Astrocyte (in vitro differentiated cells and primary cell): ENCODE measurements at regions not wholly inside any gene's neighbourhood (a gene's known extent, or its start where the extent isn't known, plus 50 kb on each side); places are given as distances from the start of the nearest gene placed in this dataset.
"Not testable (repeated sequence)": the region's sequence is repeated elsewhere in the genome, so short reads cannot be mapped to it uniquely, and the experiment has no call there.

Source experiments
- DNase-seq: peaks from one replicate; pipeline ENCODE4 v3.0.0-alpha.2; 2010; ENCODE audit warnings: low read depth
- FAIRE-seq: peaks from 2 replicates; lab custom pipeline; 2011; peaks lifted over from hg19 to GRCh38; lab: Jason Lieb, UNC
- H2AFZ ChIP-seq: 2 replicates; pipeline ENCODE4 v1.6.0; 2012; ENCODE audit warnings: low read depth, low read length, inconsistent platforms
- H3K27ac ChIP-seq: 2 replicates; pipeline ENCODE4 v1.5.1; 2011; ENCODE audit warnings: low read depth, low read length, inconsistent platforms
- H3K27me3 ChIP-seq: 2 replicates; pipeline ENCODE4 v1.6.0; 2011; ENCODE audit warnings: low read length, inconsistent platforms; ENCODE audit not compliant: insufficient read depth
- H3K36me3 ChIP-seq: 2 replicates; pipeline ENCODE4 v1.5.1; 2011; ENCODE audit warnings: low read length, inconsistent platforms; ENCODE audit not compliant: insufficient read depth
- H3K4me1 ChIP-seq: 2 replicates; pipeline ENCODE4 v1.5.1; 2011; ENCODE audit warnings: low read length, inconsistent platforms; ENCODE audit not compliant: insufficient read depth
- H3K4me2 ChIP-seq: 2 replicates; pipeline ENCODE4 v1.6.0; 2012; ENCODE audit warnings: low read length, inconsistent platforms
- H3K4me3 ChIP-seq: 2 replicates; pipeline ENCODE4 v1.5.1; 2011; ENCODE audit warnings: low read depth, mild to moderate bottlenecking, low read length, inconsistent platforms; ENCODE audit not compliant: insufficient read depth
- H3K79me2 ChIP-seq: 2 replicates; pipeline ENCODE4 v1.6.0; 2012; ENCODE audit warnings: mild to moderate bottlenecking, low read length, inconsistent platforms; ENCODE audit not compliant: insufficient read depth
- H3K9ac ChIP-seq: 2 replicates; pipeline ENCODE4 v1.6.0; 2012; ENCODE audit warnings: mild to moderate bottlenecking, low read length, inconsistent platforms
- H3K9me3 ChIP-seq: 2 replicates; pipeline ENCODE4 v1.5.1; 2012; ENCODE audit warnings: low read depth, mild to moderate bottlenecking, low read length, inconsistent platforms; ENCODE audit not compliant: insufficient read depth
- H4K20me1 ChIP-seq: 2 replicates; pipeline ENCODE4 v1.6.0; 2012; ENCODE audit warnings: low read length, inconsistent platforms; ENCODE audit not compliant: insufficient read depth
- H3K27ac Mint-ChIP-seq: one replicate; pipeline ENCODE4 v1.8.0; 2021; ENCODE audit warnings: mild to moderate bottlenecking, mixed read lengths; ENCODE audit not compliant: unreplicated experiment
- H3K27me3 Mint-ChIP-seq: one replicate; pipeline ENCODE4 v1.8.0; 2021; ENCODE audit warnings: low read depth, mixed read lengths; ENCODE audit not compliant: unreplicated experiment
- H3K36me3 Mint-ChIP-seq: one replicate; pipeline ENCODE4 v1.8.0; 2021; ENCODE audit warnings: low read depth, mixed read lengths; ENCODE audit not compliant: unreplicated experiment
- H3K4me1 Mint-ChIP-seq: one replicate; pipeline ENCODE4 v1.8.0; 2021; ENCODE audit warnings: low read depth, mixed read lengths; ENCODE audit not compliant: unreplicated experiment
- H3K4me3 Mint-ChIP-seq: one replicate; pipeline ENCODE4 v1.8.0; 2021; ENCODE audit warnings: mild to moderate bottlenecking, moderate library complexity, mixed read lengths; ENCODE audit not compliant: unreplicated experiment
- H3K9me3 Mint-ChIP-seq: one replicate; pipeline ENCODE4 v1.8.0; 2021; ENCODE audit warnings: mild to moderate bottlenecking, mixed read lengths; ENCODE audit not compliant: unreplicated experiment
- EZH2 ChIP-seq: IDR thresholded peaks from 2 replicates; pipeline ENCODE4 v1.6.1; 2012; ENCODE audit warnings: mild to moderate bottlenecking, low read length, inconsistent platforms; ENCODE audit not compliant: insufficient read depth
- TF ChIP-seq, protein P1 (sequence below): IDR thresholded peaks from 2 replicates; pipeline ENCODE4 v1.5.1; 2011; ENCODE audit warnings: low read depth, mild to moderate bottlenecking, inconsistent platforms, low read length, moderate library complexity; ENCODE audit not compliant: insufficient read depth

DNA sequence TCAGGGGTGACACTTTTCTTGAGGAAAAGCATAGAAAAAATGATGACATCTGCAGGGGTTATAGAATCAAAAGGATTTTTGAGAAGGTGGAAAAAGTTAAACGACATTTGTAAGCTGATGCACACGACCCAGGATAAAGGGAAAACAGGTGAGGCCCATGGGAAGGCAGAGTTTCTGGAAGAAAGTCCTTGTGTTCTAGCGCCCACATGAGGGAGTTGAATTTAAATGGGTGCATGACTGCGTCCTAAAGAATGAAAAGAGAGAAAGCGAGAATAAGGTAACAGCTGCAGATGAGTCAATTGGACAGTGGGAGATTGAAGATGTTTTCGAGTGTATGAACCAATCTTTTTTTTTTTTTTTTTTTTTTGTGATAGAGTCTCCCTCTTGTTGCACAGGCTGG lies 158.1 kb downstream of the GALR1 start:
- Histone ChIP-seq H3K4me1 (no peaks in the 10 kb centered on the region), H3K9ac (no peak overlapping the region), H2AFZ (no peak overlapping the region), H3K4me3 (no peak overlapping the region), H3K4me2 (no peak overlapping the region), H3K9me3 (peaks cover 3% of the 10 kb centered on the region), H3K79me2 (no peaks in the 10 kb centered on the region), H3K27ac (no peak overlapping the region), H3K36me3 (no peaks in the 10 kb centered on the region), H3K27me3 (no peaks in the 10 kb centered on the region), H4K20me1 (no peaks in the 10 kb centered on the region)
- peaks cover 11% of the 10 kb centered on the region for H3K27me3 Mint-ChIP-seq
- no peaks in the 10 kb centered on the region for H3K36me3 Mint-ChIP-seq
- H3K27ac Mint-ChIP-seq, result no peak overlapping the region
- H3K9me3 Mint-ChIP-seq, result no peaks in the 10 kb centered on the region
- H3K4me1 Mint-ChIP-seq, result no peaks in the 10 kb centered on the region
- DNase-seq (no peak), FAIRE-seq (no peak)
- no peak overlapping the region for H3K4me3 Mint-ChIP-seq
- TF ChIP-seq EZH2, result no peak
- TF ChIP-seq, protein P1, sequence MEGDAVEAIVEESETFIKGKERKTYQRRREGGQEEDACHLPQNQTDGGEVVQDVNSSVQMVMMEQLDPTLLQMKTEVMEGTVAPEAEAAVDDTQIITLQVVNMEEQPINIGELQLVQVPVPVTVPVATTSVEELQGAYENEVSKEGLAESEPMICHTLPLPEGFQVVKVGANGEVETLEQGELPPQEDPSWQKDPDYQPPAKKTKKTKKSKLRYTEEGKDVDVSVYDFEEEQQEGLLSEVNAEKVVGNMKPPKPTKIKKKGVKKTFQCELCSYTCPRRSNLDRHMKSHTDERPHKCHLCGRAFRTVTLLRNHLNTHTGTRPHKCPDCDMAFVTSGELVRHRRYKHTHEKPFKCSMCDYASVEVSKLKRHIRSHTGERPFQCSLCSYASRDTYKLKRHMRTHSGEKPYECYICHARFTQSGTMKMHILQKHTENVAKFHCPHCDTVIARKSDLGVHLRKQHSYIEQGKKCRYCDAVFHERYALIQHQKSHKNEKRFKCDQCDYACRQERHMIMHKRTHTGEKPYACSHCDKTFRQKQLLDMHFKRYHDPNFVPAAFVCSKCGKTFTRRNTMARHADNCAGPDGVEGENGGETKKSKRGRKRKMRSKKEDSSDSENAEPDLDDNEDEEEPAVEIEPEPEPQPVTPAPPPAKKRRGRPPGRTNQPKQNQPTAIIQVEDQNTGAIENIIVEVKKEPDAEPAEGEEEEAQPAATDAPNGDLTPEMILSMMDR, result no peak

DNA sequence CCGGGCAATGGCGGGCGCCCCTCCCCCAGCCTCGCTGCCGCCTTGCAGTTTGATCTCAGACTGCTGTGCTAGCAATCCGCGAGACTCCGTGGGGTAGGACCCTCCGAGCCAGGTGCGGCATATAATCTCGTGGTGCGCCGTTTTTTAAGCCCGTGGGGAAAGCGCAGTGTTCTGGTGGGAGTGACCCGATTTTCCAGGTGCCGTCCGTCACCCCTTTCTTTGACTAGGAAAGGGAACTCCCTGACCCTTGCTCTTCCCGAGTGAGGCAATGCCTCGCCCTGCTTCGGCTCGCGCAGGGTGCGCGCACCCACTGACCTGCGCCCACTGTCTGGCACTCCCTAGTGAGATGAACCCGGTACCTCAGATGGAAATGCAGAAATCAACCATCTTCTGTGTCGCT lies 171.9 kb downstream of the GALR1 start:
- not testable (repeated sequence) for H3K36me3 Mint-ChIP-seq, H3K27me3 Mint-ChIP-seq, H3K9me3 Mint-ChIP-seq, H3K9me3 ChIP-seq, H3K4me3 ChIP-seq, H4K20me1 ChIP-seq, H3K36me3 ChIP-seq, H3K27ac Mint-ChIP-seq, H3K4me2 ChIP-seq, H3K9ac ChIP-seq, H2AFZ ChIP-seq, H3K4me1 Mint-ChIP-seq, FAIRE-seq, H3K4me1 ChIP-seq, H3K27me3 ChIP-seq, H3K27ac ChIP-seq, H3K79me2 ChIP-seq, DNase-seq
- peak overlapping the region; percentile 75 for H3K4me3 Mint-ChIP-seq

DNA sequence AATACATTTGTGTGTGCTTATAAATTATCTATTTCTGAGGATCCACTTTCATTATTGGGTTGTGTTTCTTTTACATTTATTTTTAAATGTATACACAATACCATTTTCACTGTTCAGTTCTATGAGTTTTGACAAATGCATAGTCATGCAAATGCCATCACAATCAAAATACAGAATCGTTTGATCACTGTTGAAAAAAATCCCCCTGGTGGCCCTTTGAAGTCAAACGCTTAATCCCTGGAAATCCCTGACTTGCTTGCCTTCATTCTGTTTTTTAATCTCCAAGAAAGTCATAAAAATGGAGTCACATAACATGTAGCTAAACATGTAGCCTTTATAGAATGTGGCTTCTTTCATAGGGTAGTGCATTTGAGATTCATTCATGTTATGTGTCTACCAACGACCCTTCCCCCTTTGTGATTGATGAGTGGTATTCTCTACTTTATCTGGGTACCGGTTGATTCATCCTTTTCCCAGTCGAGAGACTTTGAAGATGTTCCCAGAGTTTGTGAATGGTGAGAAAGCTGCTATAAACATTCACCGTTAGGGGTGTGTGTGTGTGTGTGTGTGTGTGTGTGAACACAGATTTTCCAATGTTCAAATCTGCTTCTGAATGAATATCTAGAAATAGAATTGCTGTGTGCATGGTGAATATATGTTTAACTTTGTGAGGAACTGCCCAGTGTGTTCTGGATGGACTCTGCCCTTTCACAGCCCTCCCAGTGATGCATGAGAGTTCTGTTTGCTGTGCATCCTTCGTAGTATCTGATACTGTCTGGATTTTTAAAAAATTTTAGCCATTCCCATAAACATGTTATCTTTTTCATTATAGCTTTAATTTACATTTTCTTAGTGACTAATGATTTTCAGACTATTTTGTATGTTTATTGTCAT lies 173.6 kb downstream of the GALR1 start:
- Mint-ChIP-seq H3K4me3 (no peak overlapping the region), H3K27me3 (no peaks in the 10 kb centered on the region)
- FAIRE-seq, result no peak

More for the DNA sequence above, 173.6 kb downstream of the GALR1 start:
- Mint-ChIP-seq H3K9me3 (no peaks in the 10 kb centered on the region), H3K4me1 (no peaks in the 10 kb centered on the region), H3K27ac (no peak overlapping the region), H3K36me3 (no peaks in the 10 kb centered on the region)
- TF ChIP-seq, protein P1, result no peak
- no peak for TF ChIP-seq EZH2
- no peaks in the 10 kb centered on the region for H3K36me3 ChIP-seq
- H3K79me2 ChIP-seq, result no peaks in the 10 kb centered on the region
- DNase-seq, result no peak
- no peak overlapping the region for H3K9ac ChIP-seq
- no peaks in the 10 kb centered on the region for H3K4me1 ChIP-seq
- no peaks in the 10 kb centered on the region for H3K27me3 ChIP-seq
- H2AFZ ChIP-seq, result no peak overlapping the region
- no peak overlapping the region for H3K27ac ChIP-seq
- H4K20me1 ChIP-seq, result no peaks in the 10 kb centered on the region
- H3K9me3 ChIP-seq, result no peaks in the 10 kb centered on the region
- no peak overlapping the region for H3K4me3 ChIP-seq
- H3K4me2 ChIP-seq, result no peak overlapping the region
